H1 (cell line): ENCODE measurements at regions not wholly inside any gene's neighbourhood (a gene's known extent, or its start where the extent isn't known, plus 50 kb on each side); places are given as distances from the start of the nearest gene placed in this dataset.

Experiments used
- ASH2L ChIP-seq: fragments of 200-600, 300-600 bp; sonication (generic); IDR thresholded peaks from one replicate; pipeline ENCODE4 v1.7.1; 2017; ENCODE audit warnings: low read length
- BCL11A ChIP-seq, 2 experiments: IDR thresholded peaks; one replicate each; pipeline ENCODE4 v1.6.1; 2011; ENCODE audit warnings: low read depth in 2 of 2, low read length in 2 of 2, mild to moderate bottlenecking in 2 of 2
- CTBP2 ChIP-seq: IDR thresholded peaks from 2 replicates; pipeline ENCODE4 v1.7.0; 2011; ENCODE audit warnings: borderline replicate concordance, mild to moderate bottlenecking, moderate library complexity, mixed read lengths, low read length; ENCODE audit not compliant: insufficient read depth, insufficient read length
- NRF1 ChIP-seq: IDR thresholded peaks from 2 replicates; pipeline ENCODE4 v1.6.1; 2011; ENCODE audit warnings: mild to moderate bottlenecking, low read depth, low read length, improper control_type of control experiment

DNA sequence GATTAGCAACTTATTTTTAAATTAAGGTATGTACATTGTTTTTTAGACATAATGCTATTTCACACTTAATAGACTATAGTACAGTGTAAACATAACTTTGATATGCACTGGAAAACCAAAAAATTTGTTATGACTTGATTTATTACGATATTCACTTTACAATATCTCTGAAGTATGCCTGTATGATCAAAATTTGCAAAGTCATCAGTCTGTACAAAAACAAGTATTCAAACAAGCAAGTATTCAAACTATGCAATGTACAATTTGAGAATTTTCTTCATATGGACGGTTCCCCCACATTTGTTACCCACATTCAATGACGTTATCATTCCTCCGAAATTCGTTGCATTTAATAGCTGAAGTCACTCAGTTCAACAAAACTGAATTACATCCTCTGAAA is 147.9 kb downstream of the AVL9 start (continued):
- no peak for TF ChIP-seq CTBP2
- no peak for TF ChIP-seq NRF1
- TF ChIP-seq ASH2L = no peak
- TF ChIP-seq BCL11A (IDR thresholded peaks at IDR 0.05; ENCODE audit: low read depth in 2 of 2, low read length in 2 of 2) = no peak
